GM23248 (cell line): ENCODE measurements at regions not wholly inside any gene's neighbourhood (a gene's known extent, or its start where the extent isn't known, plus 50 kb on each side); places are given as distances from the start of the nearest gene placed in this dataset.

Source experiments
- EZH2 ChIP-seq: fragments of 200-600 bp; sonication (generic); IDR thresholded peaks from 2 replicates; pipeline ENCODE4 v1.6.1; 2018; ENCODE audit warnings: antibody characterized with exemption, mild to moderate bottlenecking; ENCODE audit not compliant: insufficient read depth, poor library complexity, severe bottlenecking
- EZH2phosphoT487 ChIP-seq: fragments of 200-600 bp; sonication (generic); IDR thresholded peaks from 2 replicates; pipeline ENCODE4 v1.6.1; 2018; ENCODE audit warnings: antibody characterized with exemption, moderate library complexity, mild to moderate bottlenecking, low read depth; ENCODE audit not compliant: insufficient read depth

DNA sequence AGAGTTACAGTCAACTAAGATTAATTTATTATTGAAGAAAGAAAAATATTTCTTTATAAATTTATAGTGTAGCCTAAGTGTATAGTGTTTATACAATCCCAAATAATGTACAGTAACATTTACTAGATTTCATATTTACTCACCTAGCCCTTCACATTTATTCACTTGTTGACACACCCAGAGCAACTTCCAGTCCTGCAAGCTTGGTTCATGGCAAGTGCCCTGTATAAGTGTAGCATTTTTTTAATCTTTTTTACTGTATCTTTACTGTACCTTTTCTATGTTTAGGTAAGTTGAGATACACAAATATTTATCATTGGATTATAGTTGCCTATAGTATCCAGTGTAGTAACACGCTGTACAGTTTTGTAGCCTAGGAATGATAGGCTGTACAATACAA lies 119.9 kb downstream of the SPATA31D1 start:
- TF ChIP-seq EZH2: no peak
- no peak for TF ChIP-seq EZH2phosphoT487
